NB4 (cell line): ENCODE measurements at regions not wholly inside any gene's neighbourhood (a gene's known extent, or its start where the extent isn't known, plus 50 kb on each side); places are given as distances from the start of the nearest gene placed in this dataset.
"Not testable (repeated sequence)": the region's sequence is repeated elsewhere in the genome, so short reads cannot be mapped to it uniquely, and the experiment has no call there.

Experiments
- DNase-seq: peaks from one replicate; pipeline ENCODE4 v3.0.0; 2010; ENCODE audit warnings: low read depth
- H3K4me3 ChIP-seq: one replicate; pipeline ENCODE4 v1.5.1; 2011; ENCODE audit warnings: mild to moderate bottlenecking, low read depth, low read length, moderate library complexity
- CTCF ChIP-seq: IDR thresholded peaks from one replicate; pipeline ENCODE4 v1.5.1; 2012; ENCODE audit warnings: low read depth, low read length
- MAX ChIP-seq: IDR thresholded peaks from 2 replicates; pipeline ENCODE4 v1.6.1; 2011; ENCODE audit warnings: low read depth, low read length
- MYC ChIP-seq: IDR thresholded peaks from 2 replicates; pipeline ENCODE4 v1.6.1; 2011; ENCODE audit warnings: low read depth, low read length
- POLR2A ChIP-seq: IDR thresholded peaks from 2 replicates; pipeline ENCODE4 v1.6.1; 2011; ENCODE audit warnings: mild to moderate bottlenecking; ENCODE audit not compliant: insufficient read length; ENCODE audit errors: extremely low read depth

GRCh38 chr7:13748998-13749397 is 240.5 kb downstream of the ETV1 start:
- no peak for TF ChIP-seq CTCF
- no peak for TF ChIP-seq POLR2A
- H3K4me3 ChIP-seq = no peak overlapping the region
- no peak for DNase-seq

GRCh38 chr7:13749636-13750035 is 239.8 kb downstream of the ETV1 start:
- H3K4me3 ChIP-seq = no peak overlapping the region
- no peak for DNase-seq
- no peak for TF ChIP-seq CTCF
- TF ChIP-seq MYC = no peak
- TF ChIP-seq MAX = no peak
- TF ChIP-seq POLR2A = no peak

- H3K4me3 ChIP-seq = no peak overlapping the region
- TF ChIP-seq POLR2A = no peak
- no peak for DNase-seq
Observed at GRCh38 chr7:13751766-13752165, 237.7 kb downstream of the ETV1 start.

- DNase-seq = no peak
- no peak overlapping the region for H3K4me3 ChIP-seq
- no peak for TF ChIP-seq CTCF
- TF ChIP-seq POLR2A = no peak
- no peak for TF ChIP-seq MYC
- no peak for TF ChIP-seq MAX
Observed at GRCh38 chr7:13757841-13758240, 231.6 kb downstream of the ETV1 start.

- H3K4me3 ChIP-seq = not testable (repeated sequence)
Observed at GRCh38 chr7:13765853-13766252, 223.6 kb downstream of the ETV1 start.

GRCh38 chr7:13770305-13770704 is 219.2 kb downstream of the ETV1 start:
- no peak for TF ChIP-seq MYC
- TF ChIP-seq CTCF = no peak
- no peak for TF ChIP-seq POLR2A
- no peak for TF ChIP-seq MAX
- no peak overlapping the region for H3K4me3 ChIP-seq
- no peak for DNase-seq

More at GRCh38 chr7:13765853-13766252, 223.6 kb downstream of the ETV1 start:
- DNase-seq = not testable (repeated sequence)

- TF ChIP-seq MYC = no peak
- TF ChIP-seq CTCF = no peak
- TF ChIP-seq MAX = no peak
- TF ChIP-seq POLR2A = no peak
- no peak for DNase-seq
Observed at GRCh38 chr7:13774976-13775375, 214.5 kb downstream of the ETV1 start.

More at GRCh38 chr7:13774976-13775375, 214.5 kb downstream of the ETV1 start:
- H3K4me3 ChIP-seq = no peak overlapping the region
